MCF 10A (cell line): ENCODE measurements at regions not wholly inside any gene's neighbourhood (a gene's known extent, or its start where the extent isn't known, plus 50 kb on each side); places are given as distances from the start of the nearest gene placed in this dataset.

Experiments used
- BruUV-seq: library from RNA; stranded (reverse); fragments of 400-500 nt; replicated peaks from 2 replicates; lab custom pipeline; 2021; lab: Mats Ljungman, UMichigan
- CTCF ChIA-PET: fragments of 300-600 bp; sonication (Branson Sonifier 250); formaldehyde crosslinking; extraction: SDS; loops from one replicate; lab custom pipeline; 2021; ENCODE audit warnings: antibody characterized with exemption, inconsistent platforms; lab: Yijun Ruan, JAX
- POLR2A ChIA-PET: fragments of 300-600, 350-650 bp; sonication (Branson Sonifier 250); formaldehyde crosslinking; extraction: SDS; loops from one replicate; lab custom pipeline; 2020; ENCODE audit warnings: antibody characterized with exemption, inconsistent platforms; lab: Yijun Ruan, JAX
- DNase-seq: peaks from one replicate; pipeline ENCODE4 v3.0.0-alpha.2; 2018; ENCODE audit not compliant: unreplicated experiment
- H3K27ac Mint-ChIP-seq: one replicate; pipeline ENCODE4 v1.8.0; 2022; ENCODE audit warnings: mild to moderate bottlenecking, low read depth, mixed read lengths; ENCODE audit not compliant: unreplicated experiment
- H3K27me3 Mint-ChIP-seq: one replicate; pipeline ENCODE4 v1.8.0; 2022; ENCODE audit warnings: mixed read lengths; ENCODE audit not compliant: insufficient read depth, unreplicated experiment
- H3K36me3 Mint-ChIP-seq: one replicate; pipeline ENCODE4 v1.8.0; 2022; ENCODE audit warnings: mild to moderate bottlenecking, moderate library complexity, mixed read lengths; ENCODE audit not compliant: insufficient read depth, unreplicated experiment
- H3K4me1 Mint-ChIP-seq: one replicate; pipeline ENCODE4 v1.8.0; 2022; ENCODE audit warnings: mixed read lengths; ENCODE audit not compliant: insufficient read depth, unreplicated experiment
- H3K4me3 Mint-ChIP-seq: one replicate; pipeline ENCODE4 v1.8.0; 2022; ENCODE audit warnings: mild to moderate bottlenecking, moderate library complexity, mixed read lengths; ENCODE audit not compliant: unreplicated experiment
- H3K9me3 Mint-ChIP-seq: one replicate; pipeline ENCODE4 v1.8.0; 2022; ENCODE audit warnings: mixed read lengths; ENCODE audit not compliant: unreplicated experiment
- intact Hi-C: fragments of 100-400 bp; cut with micrococcal nuclease; formaldehyde crosslinking; loops from 2 replicates; pipeline ENCODE4 v1.14.1; 2022
- TF ChIP-seq, protein P1 (sequence below): fragments of 200-600 bp; IDR thresholded peaks from one replicate; pipeline ENCODE4 v1.8.0; 2022; ENCODE audit warnings: antibody characterized with exemption, mild to moderate bottlenecking; ENCODE audit not compliant: unreplicated experiment

DNA sequence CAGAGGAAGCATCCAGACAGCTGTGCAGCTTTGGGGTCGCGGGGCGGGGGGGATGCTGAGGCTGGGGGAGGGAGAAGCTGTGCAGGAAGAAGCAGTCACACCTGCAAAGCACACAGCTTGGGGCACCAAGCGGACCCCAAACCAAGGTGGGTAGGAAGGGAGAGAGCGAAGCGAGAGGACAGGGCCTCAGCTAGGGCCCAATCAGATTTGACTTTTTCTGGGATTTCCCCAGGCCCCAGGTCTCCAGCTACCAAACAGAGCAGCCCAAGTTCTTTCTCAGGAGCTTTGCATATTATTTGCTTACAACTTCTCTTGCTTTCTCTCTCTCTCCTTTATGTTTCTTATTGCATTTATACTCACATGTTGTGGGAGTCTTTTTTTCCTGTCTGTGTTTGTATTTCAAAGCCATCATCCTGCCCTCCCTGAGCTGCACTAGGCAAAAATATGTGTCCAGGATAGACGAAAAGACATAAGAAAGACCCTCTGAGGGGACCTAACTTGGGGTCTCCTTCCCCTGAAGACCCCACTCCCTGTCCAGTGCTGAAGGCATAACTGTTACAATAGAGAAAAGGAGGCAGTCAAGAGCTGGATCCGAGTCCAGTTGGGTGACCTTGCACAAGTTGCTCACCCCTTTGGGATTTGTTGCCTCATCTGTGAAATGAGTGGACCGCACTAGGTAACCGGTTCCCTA, 50.6 kb upstream of the SMNDC1 start:
- H3K27me3 Mint-ChIP-seq: no peaks in the 10 kb centered on the region
- ChIA-PET CTCF (interaction anchor here (0.6 to 4.6 kb wide), 19 partner anchors 10 to 191 kb away, joined by 3 to 64 read pairs (median 6); partner anchors contain the start of gene DUSP5), POLR2A (interaction anchor here (0.6 to 9.1 kb wide), 14 partner anchors 19 to 212 kb away, joined by 3 to 108 read pairs (median 5); partner anchors contain the start of genes DUSP5, SMC3 and SMNDC1)
- TF ChIP-seq, protein P1, sequence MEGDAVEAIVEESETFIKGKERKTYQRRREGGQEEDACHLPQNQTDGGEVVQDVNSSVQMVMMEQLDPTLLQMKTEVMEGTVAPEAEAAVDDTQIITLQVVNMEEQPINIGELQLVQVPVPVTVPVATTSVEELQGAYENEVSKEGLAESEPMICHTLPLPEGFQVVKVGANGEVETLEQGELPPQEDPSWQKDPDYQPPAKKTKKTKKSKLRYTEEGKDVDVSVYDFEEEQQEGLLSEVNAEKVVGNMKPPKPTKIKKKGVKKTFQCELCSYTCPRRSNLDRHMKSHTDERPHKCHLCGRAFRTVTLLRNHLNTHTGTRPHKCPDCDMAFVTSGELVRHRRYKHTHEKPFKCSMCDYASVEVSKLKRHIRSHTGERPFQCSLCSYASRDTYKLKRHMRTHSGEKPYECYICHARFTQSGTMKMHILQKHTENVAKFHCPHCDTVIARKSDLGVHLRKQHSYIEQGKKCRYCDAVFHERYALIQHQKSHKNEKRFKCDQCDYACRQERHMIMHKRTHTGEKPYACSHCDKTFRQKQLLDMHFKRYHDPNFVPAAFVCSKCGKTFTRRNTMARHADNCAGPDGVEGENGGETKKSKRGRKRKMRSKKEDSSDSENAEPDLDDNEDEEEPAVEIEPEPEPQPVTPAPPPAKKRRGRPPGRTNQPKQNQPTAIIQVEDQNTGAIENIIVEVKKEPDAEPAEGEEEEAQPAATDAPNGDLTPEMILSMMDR: no peak
- no peak for DNase-seq
- no TSS peak for BruUV-seq
- intact Hi-C loops: no loop called here
- no peak overlapping the region for H3K27ac Mint-ChIP-seq
- H3K9me3 Mint-ChIP-seq: no peaks in the 10 kb centered on the region
- peaks cover 55% of the 10 kb centered on the region for H3K4me1 Mint-ChIP-seq
- no peak overlapping the region for H3K4me3 Mint-ChIP-seq
- H3K36me3 Mint-ChIP-seq: no peaks in the 10 kb centered on the region

DNA sequence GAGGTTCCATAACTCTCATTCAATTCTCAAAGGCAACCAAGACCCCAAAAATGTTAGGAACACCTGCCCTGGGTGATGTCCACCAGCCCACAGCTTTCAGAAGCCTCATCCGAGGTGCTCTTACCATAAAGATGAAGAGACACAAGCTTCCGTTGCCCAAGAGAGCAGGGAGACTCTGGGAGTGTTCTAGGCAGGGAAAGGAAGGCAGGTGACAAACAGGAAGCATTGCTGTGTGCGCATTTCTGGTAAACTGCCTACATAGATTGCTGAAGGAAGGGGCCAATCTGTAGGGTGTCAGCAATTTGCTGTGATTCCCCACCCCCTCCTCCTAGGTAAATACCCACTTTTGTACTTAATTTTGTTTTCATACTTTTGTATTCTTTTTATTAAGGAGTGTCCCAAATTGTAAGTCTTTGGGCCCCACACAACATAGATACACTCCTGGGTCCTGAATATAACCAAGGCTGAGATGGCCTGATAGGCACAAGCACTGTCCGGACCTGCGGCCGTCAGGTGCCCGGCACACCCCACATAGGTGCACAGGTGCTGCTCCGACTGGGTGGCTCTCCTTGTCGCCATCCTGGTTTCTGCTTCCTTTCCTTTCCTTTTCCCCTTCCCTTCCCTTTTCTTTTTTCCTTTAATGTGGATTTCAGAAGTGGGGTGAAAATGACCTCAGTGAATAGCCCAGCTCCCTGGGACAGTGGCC, 51.4 kb upstream of the SMNDC1 start:
- POLR2A ChIA-PET: interaction anchor here (0.6 to 9.1 kb wide), 17 partner anchors 10 to 338 kb away, joined by 3 to 108 read pairs (median 4); partner anchors contain the start of genes DUSP5, SMC3 and SMNDC1
- intact Hi-C loops: no loop called here
- Mint-ChIP-seq H3K27me3 (no peaks in the 10 kb centered on the region), H3K36me3 (no peaks in the 10 kb centered on the region), H3K4me3 (peak overlapping the region; percentile 70), H3K9me3 (no peaks in the 10 kb centered on the region), H3K27ac (peak overlapping the region; percentile 95), H3K4me1 (peaks cover 55% of the 10 kb centered on the region)
- no peak for DNase-seq
- CTCF ChIA-PET: interaction anchor here (1.1 to 4.6 kb wide), 8 partner anchors 33 to 191 kb away, joined by 3 to 64 read pairs (median 8); partner anchors contain the start of gene DUSP5
- TF ChIP-seq, protein P1: no peak
- BruUV-seq: TSS peak; percentile 69

DNA sequence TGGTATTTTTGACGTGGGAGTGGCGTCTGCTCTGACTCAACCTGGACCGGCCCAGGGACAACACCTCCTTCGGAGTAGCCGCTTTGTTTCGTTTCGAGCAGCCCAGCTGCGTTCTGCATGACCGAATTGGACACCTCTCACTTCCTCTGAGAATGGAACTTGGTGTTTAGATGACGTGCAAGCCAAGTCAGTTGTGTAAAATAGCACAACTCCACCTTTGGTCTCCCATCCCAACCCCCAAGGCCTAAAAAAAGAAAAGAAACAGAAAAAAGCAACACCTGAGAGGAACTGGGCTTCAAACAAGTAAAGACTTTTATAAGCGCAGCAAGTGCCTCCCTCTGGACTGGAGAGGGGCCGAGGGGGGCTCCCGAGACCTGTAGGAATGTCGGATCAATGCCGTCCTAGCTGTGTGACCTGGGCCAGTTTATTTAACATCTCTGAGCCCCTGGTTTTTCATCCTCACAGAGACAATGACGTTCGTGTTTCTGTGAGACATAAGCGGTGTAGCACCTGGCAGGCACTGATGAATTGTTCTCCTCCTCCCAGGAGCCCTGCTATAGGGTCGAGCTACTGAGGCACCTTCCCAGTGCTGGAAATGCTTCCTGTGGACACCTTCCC, 52.0 kb upstream of the SMNDC1 start:
- Mint-ChIP-seq H3K27me3 (no peaks in the 10 kb centered on the region), H3K27ac (peak overlapping the region; percentile 95), H3K36me3 (no peaks in the 10 kb centered on the region), H3K4me3 (peak overlapping the region; percentile 70), H3K4me1 (peaks cover 57% of the 10 kb centered on the region), H3K9me3 (no peaks in the 10 kb centered on the region)
- intact Hi-C loops: loop anchor here (1.0 kb wide), 1 partner anchor 62 kb away; no protein-coding TSS in a partner anchor
- ChIA-PET CTCF (interaction anchor here (0.6 to 4.6 kb wide), 6 partner anchors 20 to 192 kb away, joined by 3 to 64 read pairs (median 4); partner anchors contain the start of gene DUSP5), POLR2A (interaction anchor here (0.6 to 9.1 kb wide), 19 partner anchors 10 to 338 kb away, joined by 3 to 108 read pairs (median 4); partner anchors contain the start of genes DUSP5, SMC3 and SMNDC1)
- TF ChIP-seq, protein P1: no peak
- peak; percentile 89 for DNase-seq
- TSS peak; percentile 58 for BruUV-seq
